ENCODE measurements at regions not wholly inside any gene's neighbourhood (a gene's known extent, or its start where the extent isn't known, plus 50 kb on each side); places are given as distances from the start of the nearest gene placed in this dataset.
"Not testable (repeated sequence)": the region's sequence is repeated elsewhere in the genome, so short reads cannot be mapped to it uniquely, and the experiment has no call there.

DNA sequence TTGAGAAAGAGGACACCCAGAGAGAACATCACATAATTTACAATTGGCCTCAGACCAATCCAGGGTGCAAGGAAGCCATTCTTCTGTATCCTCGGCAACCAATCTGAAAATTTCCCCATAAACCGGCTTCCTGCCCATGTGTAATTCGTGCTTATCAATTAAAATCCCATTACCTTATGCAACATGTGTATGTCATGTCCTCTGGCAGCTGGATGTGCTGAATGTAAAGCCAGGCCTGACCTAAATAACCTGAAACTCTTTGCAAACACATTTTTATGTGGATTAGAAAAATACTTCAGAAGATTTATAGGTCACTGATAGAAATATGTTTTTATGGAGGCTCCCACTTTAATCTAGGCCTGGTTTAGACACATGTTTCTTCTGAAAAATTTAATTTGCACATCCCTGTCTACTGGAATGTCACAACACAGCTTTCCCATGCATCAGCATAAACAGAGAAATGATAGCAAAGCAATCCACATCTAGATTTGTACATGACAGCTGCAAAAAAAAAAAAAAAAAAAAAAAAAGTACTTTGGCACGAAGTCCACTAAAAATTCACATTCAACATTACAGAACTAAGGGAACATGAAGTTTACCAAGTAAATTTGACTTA, 69.4 kb upstream of the SAMSN1 start:
- Histone ChIP-seq H3K27me3 (no peaks in the 10 kb centered on the region), H3K4me3 (no peak overlapping the region), H3K36me3 (no peaks in the 10 kb centered on the region), H3K9me3 (no peaks in the 10 kb centered on the region), H3K27ac (no peak overlapping the region), H3K4me1 (no peaks in the 10 kb centered on the region)
- TF ChIP-seq EP300 (IDR thresholded peaks at IDR 0.05; ENCODE audit: low read depth) (no peak), POLR2AphosphoS5 (IDR thresholded peaks at IDR 0.05) (no peak), CTCF (IDR thresholded peaks at IDR 0.05) (no peak), POLR2A (IDR thresholded peaks at IDR 0.05) (no peak)
- intact Hi-C loops (cut with DNase I; ENCODE audit: low total_unique reads) (no loop called here), in situ Hi-C loops (cut with MboI; ENCODE audit: low pct_ligation_motif_present in 1 of 4, low pct_unique_long_range_greater_than_20kb in 1 of 4, low sequenced_read_pairs in 3 of 4) (loop anchor here in 1 of 4 donors (25.0 kb wide), 1 partner anchor 103 kb away; no protein-coding TSS in a partner anchor)
- DNase-seq = no peak
- 65 to 75% methylated on average over 2 to 4 of the region's 4 CpGs for WGBS, 2 donors (ENCODE audit: low coverage in 1 of 2)

DNA sequence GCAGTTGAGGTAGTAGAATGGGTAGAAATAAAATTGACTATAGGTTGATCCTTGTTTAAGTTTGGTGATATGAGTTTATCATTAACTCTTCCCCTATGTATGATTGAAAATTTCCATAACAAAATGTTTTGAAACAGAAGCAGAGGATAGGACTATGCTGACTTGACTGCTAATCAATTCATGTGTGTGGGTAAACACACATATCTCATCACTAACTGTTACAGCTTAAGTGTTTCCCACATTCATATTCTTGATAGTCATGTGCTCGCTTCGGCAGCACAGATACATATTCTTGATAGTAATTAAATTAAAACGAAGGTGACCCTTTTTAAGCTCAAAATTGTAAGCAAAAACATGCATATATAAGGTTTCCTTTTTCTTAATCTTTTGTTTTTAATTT, 68.2 kb upstream of the SAMSN1 start:
- Histone ChIP-seq H3K27ac (no peak overlapping the region), H3K36me3 (no peaks in the 10 kb centered on the region), H3K4me3 (no peak overlapping the region), H3K4me1 (no peaks in the 10 kb centered on the region), H3K9me3 (no peaks in the 10 kb centered on the region), H3K27me3 (no peaks in the 10 kb centered on the region)
- 77 to 85% methylated on average over 3 of the region's 3 CpGs for WGBS, 2 donors (ENCODE audit: low coverage in 1 of 2)
- no peak for DNase-seq
- in situ Hi-C loops (cut with MboI; ENCODE audit: low pct_ligation_motif_present in 1 of 4, low pct_unique_long_range_greater_than_20kb in 1 of 4, low sequenced_read_pairs in 3 of 4) = loop anchor here in 1 of 4 donors (25.0 kb wide), 1 partner anchor 102 kb away; no protein-coding TSS in a partner anchor
- TF ChIP-seq EP300 (IDR thresholded peaks at IDR 0.05; ENCODE audit: low read depth) (no peak), POLR2A (IDR thresholded peaks at IDR 0.05) (no peak), CTCF (IDR thresholded peaks at IDR 0.05) (no peak), POLR2AphosphoS5 (IDR thresholded peaks at IDR 0.05) (no peak)
- intact Hi-C loops (cut with DNase I; ENCODE audit: low total_unique reads) = no loop called here

- no peak overlapping the region for H3K4me3 ChIP-seq
- H3K36me3 ChIP-seq = no peaks in the 10 kb centered on the region
- 45 to 75% methylated on average over 1 of the region's 1 CpG for WGBS, 2 donors (ENCODE audit: low coverage in 1 of 2)
- in situ Hi-C loops (cut with MboI; ENCODE audit: low pct_ligation_motif_present in 1 of 4, low pct_unique_long_range_greater_than_20kb in 1 of 4, low sequenced_read_pairs in 3 of 4) = loop anchor here in 1 of 4 donors (25.0 kb wide), 1 partner anchor 101 kb away; no protein-coding TSS in a partner anchor
- H3K9me3 ChIP-seq = no peaks in the 10 kb centered on the region
- DNase-seq = no peak
- H3K4me1 ChIP-seq = no peaks in the 10 kb centered on the region
- no peaks in the 10 kb centered on the region for H3K27me3 ChIP-seq
- intact Hi-C loops (cut with DNase I; ENCODE audit: low total_unique reads) = no loop called here
- H3K27ac ChIP-seq = no peak overlapping the region
- TF ChIP-seq CTCF (IDR thresholded peaks at IDR 0.05) (no peak), EP300 (IDR thresholded peaks at IDR 0.05; ENCODE audit: low read depth) (no peak), POLR2A (IDR thresholded peaks at IDR 0.05) (no peak), POLR2AphosphoS5 (IDR thresholded peaks at IDR 0.05) (no peak)
Observed at GRCh38 chr21:14613486-14614224, 67.5 kb upstream of the SAMSN1 start.

DNA sequence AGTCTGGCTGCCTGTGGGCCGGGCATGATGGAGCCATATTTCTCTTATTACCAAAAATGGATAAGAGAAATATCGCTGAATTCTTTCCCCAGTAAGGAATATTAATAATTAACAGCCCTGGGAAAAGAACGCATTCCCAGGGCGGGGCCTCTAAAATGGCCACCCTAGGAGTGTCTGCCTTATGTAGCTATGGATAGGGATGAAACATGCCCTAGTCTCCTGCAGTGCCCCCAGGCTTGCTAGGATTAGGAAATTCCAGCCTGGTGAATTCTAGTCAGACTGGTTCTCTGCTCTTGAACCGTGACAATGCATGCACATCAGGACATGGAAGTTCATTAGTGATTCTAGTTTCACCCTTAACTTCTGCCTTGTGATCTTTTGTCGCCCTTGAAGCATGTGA, 64.0 kb upstream of the SAMSN1 start:
- in situ Hi-C loops (cut with MboI; ENCODE audit: low pct_ligation_motif_present in 1 of 4, low pct_unique_long_range_greater_than_20kb in 1 of 4, low sequenced_read_pairs in 3 of 4) = loop anchor here in 1 of 4 donors (25.0 kb wide), 1 partner anchor 98 kb away; no protein-coding TSS in a partner anchor
- H3K9me3 ChIP-seq; H3K4me3 ChIP-seq; H3K27me3 ChIP-seq; H3K4me1 ChIP-seq; H3K36me3 ChIP-seq; intact Hi-C loops (cut with DNase I; ENCODE audit: low total_unique reads); H3K27ac ChIP-seq; DNase-seq: not testable (repeated sequence)
- 88 to 91% methylated on average over 6 of the region's 6 CpGs for WGBS, 2 donors (ENCODE audit: low coverage in 1 of 2)
